ENCODE measurements at regions not wholly inside any gene's neighbourhood (a gene's known extent, or its start where the extent isn't known, plus 50 kb on each side); places are given as distances from the start of the nearest gene placed in this dataset.

DNA sequence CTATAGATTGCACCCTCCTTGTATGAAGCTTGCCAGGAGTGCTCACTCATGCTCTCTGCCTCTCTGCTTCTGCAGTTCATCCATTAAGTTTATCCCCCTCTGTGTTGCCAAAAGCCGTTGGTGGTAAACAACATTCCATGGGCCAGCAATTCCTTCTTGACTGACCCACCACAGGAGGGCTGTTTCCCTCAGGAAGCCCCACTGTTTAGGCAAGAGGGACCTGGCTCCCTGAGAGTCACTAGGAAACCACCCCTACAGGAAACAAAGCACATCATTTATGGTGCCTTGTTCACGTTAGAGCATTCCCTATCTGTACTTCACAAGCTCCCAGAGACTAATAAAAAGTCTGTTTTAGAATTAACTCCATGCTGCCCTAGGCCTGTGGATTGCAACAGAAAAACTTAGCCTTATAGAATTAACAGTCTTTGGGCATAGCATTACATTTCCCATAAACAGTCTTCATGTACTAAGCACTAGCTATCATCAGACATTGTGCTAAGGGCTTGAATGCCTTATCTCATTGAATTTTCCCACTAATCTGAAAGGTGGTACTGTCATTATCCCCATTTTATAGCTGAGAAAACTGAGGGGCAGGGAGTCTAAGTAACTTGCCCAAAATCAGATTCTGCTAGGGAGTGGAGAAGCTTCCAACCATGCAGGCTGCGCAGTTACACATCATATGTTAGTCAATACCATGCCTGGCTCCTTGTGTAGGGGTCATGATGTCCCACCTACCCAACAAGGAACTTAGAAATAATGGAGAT lies 149.9 kb downstream of the SHQ1 start:
- TF ChIP-seq, protein P1, sequence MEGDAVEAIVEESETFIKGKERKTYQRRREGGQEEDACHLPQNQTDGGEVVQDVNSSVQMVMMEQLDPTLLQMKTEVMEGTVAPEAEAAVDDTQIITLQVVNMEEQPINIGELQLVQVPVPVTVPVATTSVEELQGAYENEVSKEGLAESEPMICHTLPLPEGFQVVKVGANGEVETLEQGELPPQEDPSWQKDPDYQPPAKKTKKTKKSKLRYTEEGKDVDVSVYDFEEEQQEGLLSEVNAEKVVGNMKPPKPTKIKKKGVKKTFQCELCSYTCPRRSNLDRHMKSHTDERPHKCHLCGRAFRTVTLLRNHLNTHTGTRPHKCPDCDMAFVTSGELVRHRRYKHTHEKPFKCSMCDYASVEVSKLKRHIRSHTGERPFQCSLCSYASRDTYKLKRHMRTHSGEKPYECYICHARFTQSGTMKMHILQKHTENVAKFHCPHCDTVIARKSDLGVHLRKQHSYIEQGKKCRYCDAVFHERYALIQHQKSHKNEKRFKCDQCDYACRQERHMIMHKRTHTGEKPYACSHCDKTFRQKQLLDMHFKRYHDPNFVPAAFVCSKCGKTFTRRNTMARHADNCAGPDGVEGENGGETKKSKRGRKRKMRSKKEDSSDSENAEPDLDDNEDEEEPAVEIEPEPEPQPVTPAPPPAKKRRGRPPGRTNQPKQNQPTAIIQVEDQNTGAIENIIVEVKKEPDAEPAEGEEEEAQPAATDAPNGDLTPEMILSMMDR (IDR thresholded peaks at IDR 0.05; ENCODE audit: low read length, missing control alignments) = no peak
- H3K4me3 ChIP-seq (replicated peaks; ENCODE audit: low read depth, low read length) = no peak overlapping the region
- DNase-seq (ENCODE audit: low read depth) = no peak

DNA sequence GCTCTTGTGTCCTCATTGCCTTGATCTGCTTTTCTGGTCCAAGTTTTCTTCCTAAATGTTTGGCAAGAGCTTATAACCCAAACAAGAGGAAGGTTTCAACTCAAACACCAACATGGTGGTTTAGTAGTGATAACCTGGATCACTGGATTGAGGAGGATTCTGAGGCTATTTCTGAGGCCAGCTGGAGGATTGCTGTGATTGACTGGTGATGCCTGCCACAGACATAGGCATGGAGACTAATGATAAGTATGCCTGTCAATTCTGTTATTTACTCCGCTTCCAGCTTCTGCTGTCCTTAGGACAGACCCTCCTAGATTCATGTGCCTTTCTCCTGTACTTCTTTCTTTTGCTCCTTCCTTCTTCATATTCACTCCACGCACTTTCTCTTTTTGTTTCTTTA lies 150.5 kb downstream of the SHQ1 start:
- DNase-seq (ENCODE audit: low read depth) = no peak
- TF ChIP-seq, protein P1 (IDR thresholded peaks at IDR 0.05; ENCODE audit: low read length, missing control alignments) = no peak
- no peak overlapping the region for H3K4me3 ChIP-seq (replicated peaks; ENCODE audit: low read depth, low read length)

DNA sequence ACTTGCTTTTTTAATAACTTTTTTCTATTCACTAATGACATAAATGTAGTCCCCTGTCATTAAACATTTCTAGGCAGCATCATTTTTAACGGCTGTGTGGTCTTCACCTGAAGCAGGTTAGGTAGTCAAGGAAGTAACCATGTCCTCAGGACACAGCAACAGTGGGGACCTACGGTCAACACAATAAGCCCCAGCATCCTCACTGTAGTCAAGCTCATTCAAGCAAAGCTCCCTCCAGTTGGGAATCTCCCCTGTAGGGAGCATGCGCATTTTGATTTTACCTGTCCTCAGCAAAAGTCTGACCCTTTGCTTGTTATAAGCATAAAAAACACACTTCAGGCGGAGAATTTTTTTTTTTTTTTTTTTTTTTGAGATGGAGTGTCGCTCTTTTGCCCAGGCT lies 151.4 kb downstream of the SHQ1 start:
- no peak for DNase-seq (ENCODE audit: low read depth)
- H3K4me3 ChIP-seq (replicated peaks; ENCODE audit: low read depth, low read length) = no peak overlapping the region
- TF ChIP-seq, protein P1 (IDR thresholded peaks at IDR 0.05; ENCODE audit: low read length, missing control alignments) = no peak

DNA sequence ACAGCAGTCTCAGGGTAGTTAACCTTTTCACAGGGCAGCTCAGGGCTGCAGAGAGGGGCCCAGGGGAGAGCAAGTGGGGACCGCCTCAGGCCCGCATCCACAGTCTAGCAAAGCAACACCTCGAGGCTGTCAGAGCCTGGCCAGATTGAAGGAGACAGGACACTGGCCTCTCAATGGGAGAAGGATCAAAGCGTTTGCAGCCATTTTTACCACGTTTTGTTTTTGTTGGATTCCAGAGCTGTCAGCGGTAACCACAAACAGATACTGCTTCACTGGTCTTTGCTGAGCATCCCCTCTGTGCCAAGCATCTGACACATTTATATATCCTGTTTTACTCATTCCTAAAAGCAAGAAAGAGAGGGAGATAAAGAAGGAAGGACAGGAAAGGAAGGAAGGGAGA lies 153.8 kb downstream of the SHQ1 start:
- DNase-seq (ENCODE audit: low read depth) = peak; percentile 48
- H3K4me3 ChIP-seq (replicated peaks; ENCODE audit: low read depth, low read length) = no peak overlapping the region
- TF ChIP-seq, protein P1 (IDR thresholded peaks at IDR 0.05; ENCODE audit: low read length, missing control alignments) = no peak

DNA sequence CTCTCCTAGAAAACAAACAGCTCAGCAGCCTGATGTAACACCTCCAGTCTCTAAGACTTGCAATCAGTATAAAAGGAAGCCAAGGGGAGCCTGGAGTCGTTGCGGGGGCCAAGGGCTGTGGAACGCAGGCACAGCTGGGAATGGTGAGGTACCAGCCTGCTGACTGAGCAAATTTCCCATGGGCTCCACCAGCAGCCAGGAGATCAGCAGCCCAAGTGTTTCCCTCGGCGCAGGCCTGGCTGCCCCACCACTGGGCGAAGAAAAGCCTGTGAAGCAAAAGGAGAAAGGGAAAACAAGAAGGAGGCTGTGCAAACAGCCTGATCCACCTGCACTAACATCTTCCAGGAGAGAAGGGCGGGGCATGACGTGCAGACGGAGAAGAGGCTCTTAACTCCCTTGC lies 155.3 kb downstream of the SHQ1 start:
- H3K4me3 ChIP-seq (replicated peaks; ENCODE audit: low read depth, low read length) = no peak overlapping the region
- TF ChIP-seq, protein P1 (IDR thresholded peaks at IDR 0.05; ENCODE audit: low read length, missing control alignments) = no peak
- no peak for DNase-seq (ENCODE audit: low read depth)

DNA sequence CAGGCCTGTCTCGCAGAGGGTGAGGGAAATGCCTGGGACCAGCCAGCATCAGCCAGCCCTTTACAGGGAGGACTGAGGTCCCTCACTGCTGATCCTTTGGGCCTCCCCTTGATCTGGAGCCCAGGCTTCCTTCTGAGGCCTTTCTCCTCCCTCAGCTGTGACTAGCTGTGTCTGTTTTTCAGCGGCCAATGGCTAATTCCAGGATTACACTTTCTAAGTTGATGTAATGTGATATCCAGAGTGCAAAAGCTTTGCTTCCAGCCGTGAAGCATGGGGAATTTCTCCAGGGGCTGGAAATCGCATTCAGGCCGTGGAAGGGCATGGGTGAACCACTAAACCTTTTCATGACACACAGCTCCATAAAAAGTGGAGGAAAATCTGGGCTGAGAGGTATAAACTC lies 157.6 kb downstream of the SHQ1 start:
- TF ChIP-seq, protein P1 (IDR thresholded peaks at IDR 0.05; ENCODE audit: low read length, missing control alignments) = no peak
- no peak for DNase-seq (ENCODE audit: low read depth)
- H3K4me3 ChIP-seq (replicated peaks; ENCODE audit: low read depth, low read length) = no peak overlapping the region

DNA sequence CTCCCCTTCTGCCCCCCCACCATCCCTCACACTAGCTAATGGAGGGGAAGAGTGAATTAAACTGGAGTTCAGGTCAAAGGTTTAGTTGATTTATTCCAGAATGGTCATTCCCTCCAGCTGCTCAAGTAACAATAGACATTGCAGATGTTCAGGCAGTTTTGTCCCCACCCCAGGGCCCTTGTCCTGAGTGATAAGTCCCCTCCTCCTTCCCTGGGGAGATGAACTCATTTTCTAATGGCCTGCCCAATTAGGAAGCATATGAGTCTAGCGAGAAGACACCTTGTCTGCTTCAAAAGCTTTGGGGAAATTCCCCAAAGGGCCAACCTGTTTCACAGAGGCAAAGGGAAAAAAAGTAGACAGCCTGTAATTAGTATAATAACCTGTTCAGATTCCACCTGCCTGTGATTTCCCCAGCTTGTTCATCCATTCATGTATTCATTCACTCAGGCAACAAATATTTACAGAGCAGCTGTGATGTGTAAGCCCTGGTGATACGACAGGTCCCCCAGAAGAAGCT lies 165.3 kb downstream of the SHQ1 start:
- TF ChIP-seq, protein P1 (IDR thresholded peaks at IDR 0.05; ENCODE audit: low read length, missing control alignments) = no peak
- no peak for DNase-seq (ENCODE audit: low read depth)
- no peak overlapping the region for H3K4me3 ChIP-seq (replicated peaks; ENCODE audit: low read depth, low read length)

Data from fibroblast of pulmonary artery (primary cell).